Neural cell (in vitro differentiated cells): ENCODE measurements at regions not wholly inside any gene's neighbourhood (a gene's known extent, or its start where the extent isn't known, plus 50 kb on each side); places are given as distances from the start of the nearest gene placed in this dataset.

Experiments
- H2AFZ ChIP-seq: fragments of 200-600, 300-800 bp; sonication (generic), shearing (Covaris generic); 2 replicates; pipeline ENCODE4 v1.6.0; 2014; ENCODE audit warnings: low read depth, mild to moderate bottlenecking, antibody characterized with exemption, low read length, moderate library complexity
- H3F3A ChIP-seq: fragments of 200-600 bp; shearing (Covaris generic); 2 replicates; pipeline ENCODE4 v1.6.1; 2016; ENCODE audit warnings: mild to moderate bottlenecking, moderate library complexity, mixed read lengths, antibody characterized with exemption, low read length; ENCODE audit not compliant: insufficient read depth, poor library complexity, severe bottlenecking
- H3K27ac ChIP-seq: fragments of 200-600, 300-800 bp; sonication (generic), shearing (Covaris generic); 2 replicates; pipeline ENCODE4 v1.5.1; 2014; ENCODE audit warnings: mild to moderate bottlenecking, low read length, moderate library complexity
- H3K27me3 ChIP-seq: fragments of 300-800, 200-600 bp; sonication (generic), shearing (Covaris generic); 2 replicates; pipeline ENCODE4 v1.6.0; 2014; ENCODE audit warnings: mild to moderate bottlenecking, low read depth, low read length, moderate library complexity; ENCODE audit not compliant: insufficient read depth
- H3K36me3 ChIP-seq: fragments of 300-800, 200-600 bp; sonication (generic), shearing (Covaris generic); 2 replicates; pipeline ENCODE4 v1.5.1; 2014; ENCODE audit warnings: mild to moderate bottlenecking, antibody characterized with exemption, low read length, moderate library complexity; ENCODE audit not compliant: insufficient read depth
- H3K4me2 ChIP-seq: fragments of 300-800, 200-600 bp; sonication (generic), shearing (Covaris generic); 2 replicates; pipeline ENCODE4 v1.6.0; 2014; ENCODE audit warnings: mild to moderate bottlenecking, low read length
- H3K4me3 ChIP-seq: fragments of 300-800, 200-600 bp; sonication (generic), shearing (Covaris generic); 2 replicates; pipeline ENCODE4 v1.5.1; 2014; ENCODE audit warnings: mild to moderate bottlenecking, low read length, moderate library complexity
- H3K79me2 ChIP-seq: fragments of 200-600 bp; shearing (Covaris generic); replicated peaks from 2 replicates; pipeline ENCODE4 v1.6.0; 2014; ENCODE audit warnings: mild to moderate bottlenecking, low read length, moderate library complexity; ENCODE audit not compliant: insufficient read depth
- H3K9ac ChIP-seq: fragments of 300-800, 200-600 bp; sonication (generic), shearing (Covaris generic); 2 replicates; pipeline ENCODE4 v1.6.1; 2016; ENCODE audit warnings: mild to moderate bottlenecking, low read length, mixed read lengths
- H3K9me2 ChIP-seq: fragments of 200-600 bp; shearing (Covaris generic); 2 replicates; pipeline ENCODE4 v1.6.1; 2016; ENCODE audit warnings: mild to moderate bottlenecking, low read length, mixed read lengths; ENCODE audit not compliant: insufficient read depth
- H3K9me3 ChIP-seq: fragments of 200-600, 300-800 bp; sonication (generic), shearing (Covaris generic); 2 replicates; pipeline ENCODE4 v1.6.1; 2016; ENCODE audit warnings: mild to moderate bottlenecking, mixed run types, low read length, moderate library complexity, mixed read lengths
- H4K20me1 ChIP-seq: fragments of 200-600 bp; shearing (Covaris generic); 2 replicates; pipeline ENCODE4 v1.6.1; 2016; ENCODE audit warnings: mild to moderate bottlenecking, mixed run types; ENCODE audit not compliant: insufficient read depth
- CTCF ChIP-seq: fragments of 450-650 bp; IDR thresholded peaks from 2 replicates; pipeline ENCODE4 v1.5.1; 2014; ENCODE audit warnings: antibody characterized with exemption, mild to moderate bottlenecking, moderate library complexity; ENCODE audit not compliant: poor library complexity, severe bottlenecking
- EP300 ChIP-seq: fragments of 450-650 bp; conservative IDR thresholded peaks from 2 replicates; pipeline ENCODE4 v1.6.1; 2014; ENCODE audit warnings: antibody characterized with exemption, mild to moderate bottlenecking, moderate library complexity; ENCODE audit not compliant: poor library complexity, severe bottlenecking
- EZH2 ChIP-seq: fragments of 200-600, 300-800 bp; shearing (Covaris generic), sonication (generic); IDR thresholded peaks from 2 replicates; pipeline ENCODE4 v1.6.1; 2014; ENCODE audit warnings: antibody characterized with exemption, low read length, borderline replicate concordance, mild to moderate bottlenecking; ENCODE audit not compliant: insufficient read depth, poor library complexity, severe bottlenecking
- MXI1 ChIP-seq: fragments of 450-650 bp; conservative IDR thresholded peaks from 2 replicates; pipeline ENCODE4 v1.6.1; 2014; ENCODE audit warnings: antibody characterized with exemption, mild to moderate bottlenecking; ENCODE audit not compliant: poor library complexity, severe bottlenecking
- POLR2AphosphoS5 ChIP-seq: IDR thresholded peaks from 2 replicates; pipeline ENCODE4 v1.6.1; 2012
- RAD21 ChIP-seq: fragments of 450-650 bp; conservative IDR thresholded peaks from 2 replicates; pipeline ENCODE4 v1.6.1; 2014; ENCODE audit warnings: antibody characterized with exemption, mild to moderate bottlenecking, moderate library complexity
- REST ChIP-seq: IDR thresholded peaks from 2 replicates; pipeline ENCODE4 v1.6.1; 2012; ENCODE audit warnings: borderline replicate concordance
- SMC3 ChIP-seq: fragments of 450-650 bp; conservative IDR thresholded peaks from 2 replicates; pipeline ENCODE4 v1.6.1; 2014; ENCODE audit warnings: antibody characterized with exemption, mild to moderate bottlenecking, moderate library complexity; ENCODE audit not compliant: poor library complexity
- TAF1 ChIP-seq: IDR thresholded peaks from 2 replicates; pipeline ENCODE4 v1.6.1; 2012; ENCODE audit warnings: low read depth

- no peak overlapping the region for H3K9ac ChIP-seq
- no peaks in the 10 kb centered on the region for H3K27me3 ChIP-seq
- H3K4me2 ChIP-seq = no peak overlapping the region
- H2AFZ ChIP-seq = no peak overlapping the region
- no peaks in the 10 kb centered on the region for H3K36me3 ChIP-seq
- no peaks in the 10 kb centered on the region for H3K9me3 ChIP-seq
- no peak overlapping the region for H3K4me3 ChIP-seq
- H3K27ac ChIP-seq = no peak overlapping the region
- no peak for TF ChIP-seq RAD21
- no peak for TF ChIP-seq POLR2AphosphoS5
- no peak for TF ChIP-seq EZH2
- no peak for TF ChIP-seq EP300
- TF ChIP-seq MXI1 = no peak
- TF ChIP-seq REST = no peak
- TF ChIP-seq CTCF = no peak
- TF ChIP-seq SMC3 = no peak
- H4K20me1 ChIP-seq = no peaks in the 10 kb centered on the region
- H3K9me2 ChIP-seq = no peaks in the 10 kb centered on the region
- H3K79me2 ChIP-seq = no peaks in the 10 kb centered on the region
- H3F3A ChIP-seq = no peaks in the 10 kb centered on the region
Measured at GRCh38 chr7:15938115-15938514, 251.6 kb upstream of the MEOX2 start.

DNA sequence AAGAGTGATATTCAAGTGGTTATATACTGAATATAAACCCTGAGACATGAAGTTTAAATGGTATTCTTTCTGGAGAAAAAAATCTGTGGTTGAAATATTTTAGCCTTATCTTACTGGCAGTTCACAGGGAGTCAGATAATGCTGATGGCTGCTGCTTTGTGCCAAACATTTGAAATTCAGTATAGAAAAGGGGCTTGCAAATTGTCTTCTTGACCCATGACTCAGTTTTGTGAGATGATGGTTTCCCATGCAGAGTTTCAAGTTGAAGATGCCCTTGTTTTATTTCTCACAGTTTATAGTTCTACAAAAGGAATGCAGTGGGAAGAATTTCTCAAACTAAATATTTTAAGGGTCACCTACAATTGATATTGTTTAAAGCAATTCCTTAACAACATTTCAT is 251.1 kb upstream of the MEOX2 start:
- Histone ChIP-seq H3K4me2 (no peak overlapping the region), H3K79me2 (no peaks in the 10 kb centered on the region), H3K9ac (no peak overlapping the region), H3K27me3 (no peaks in the 10 kb centered on the region), H3K4me3 (no peak overlapping the region), H3K9me3 (no peaks in the 10 kb centered on the region), H2AFZ (no peak overlapping the region), H3K27ac (no peak overlapping the region), H3F3A (no peaks in the 10 kb centered on the region), H4K20me1 (no peaks in the 10 kb centered on the region), H3K36me3 (no peaks in the 10 kb centered on the region), H3K9me2 (no peaks in the 10 kb centered on the region)
- TF ChIP-seq CTCF = no peak
- TF ChIP-seq MXI1 = no peak
- TF ChIP-seq TAF1 = no peak
- TF ChIP-seq POLR2AphosphoS5 = no peak
